SW 1271 (cell line): ENCODE measurements at regions not wholly inside any gene's neighbourhood (a gene's known extent, or its start where the extent isn't known, plus 50 kb on each side); places are given as distances from the start of the nearest gene placed in this dataset.
A peak's percentile ranks its signal among the peaks of the same experiment; 100 is the strongest.
"Not testable (repeated sequence)": the region's sequence is repeated elsewhere in the genome, so short reads cannot be mapped to it uniquely, and the experiment has no call there.

ENCODE experiments used
- DNase-seq, 2 experiments: peaks; one replicate each; lab custom pipeline; 2025; lab: John Stamatoyannopoulos, UW

DNA sequence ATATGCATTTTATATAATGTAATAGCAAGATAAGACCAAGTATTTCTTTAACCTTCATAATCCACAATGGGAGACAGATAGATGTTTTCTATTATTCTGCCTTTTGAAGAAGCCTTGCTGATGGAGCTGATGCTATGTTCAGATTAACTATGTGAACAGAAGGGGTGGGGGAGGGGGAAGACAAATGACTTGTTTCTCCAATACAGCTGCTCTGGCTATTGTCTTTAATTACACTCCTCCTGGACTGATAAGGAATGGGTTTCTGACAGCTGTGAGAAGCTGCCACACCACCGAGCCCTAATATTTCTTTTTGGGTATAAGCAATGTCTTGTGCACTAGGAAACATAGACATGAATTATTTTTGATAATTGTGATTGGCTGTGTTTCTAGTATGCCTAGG lies 62.0 kb downstream of the CAVIN4 start:
- no peak for DNase-seq

DNA sequence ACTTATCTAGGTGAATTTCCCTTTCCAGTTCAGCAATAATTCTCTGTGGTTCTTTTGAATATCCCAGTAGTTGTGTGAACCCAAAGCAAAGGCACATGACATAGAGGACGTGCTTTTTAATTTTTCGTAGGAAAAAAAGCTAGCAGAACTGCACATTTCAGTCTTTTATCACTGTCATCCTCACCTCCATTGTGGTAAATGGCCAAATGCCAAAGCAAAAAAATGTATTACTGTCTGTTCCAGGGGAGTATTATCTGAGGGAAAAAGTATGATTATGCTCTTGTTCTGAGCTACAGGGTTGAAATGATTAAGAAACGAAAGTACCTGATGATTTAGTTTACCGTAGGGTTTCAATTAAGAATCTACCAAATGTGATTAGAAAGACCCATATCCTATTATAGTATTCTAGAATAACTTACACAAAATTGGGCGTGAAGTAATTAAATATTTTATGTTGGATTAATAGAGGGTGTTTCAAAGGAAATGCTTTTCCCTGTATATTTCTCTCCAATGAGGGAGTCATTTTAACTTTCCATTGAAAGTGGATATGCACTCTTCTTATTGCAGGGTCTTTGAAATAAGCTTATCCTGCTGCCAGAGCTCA lies 62.7 kb downstream of the CAVIN4 start:
- DNase-seq = no peak

DNA sequence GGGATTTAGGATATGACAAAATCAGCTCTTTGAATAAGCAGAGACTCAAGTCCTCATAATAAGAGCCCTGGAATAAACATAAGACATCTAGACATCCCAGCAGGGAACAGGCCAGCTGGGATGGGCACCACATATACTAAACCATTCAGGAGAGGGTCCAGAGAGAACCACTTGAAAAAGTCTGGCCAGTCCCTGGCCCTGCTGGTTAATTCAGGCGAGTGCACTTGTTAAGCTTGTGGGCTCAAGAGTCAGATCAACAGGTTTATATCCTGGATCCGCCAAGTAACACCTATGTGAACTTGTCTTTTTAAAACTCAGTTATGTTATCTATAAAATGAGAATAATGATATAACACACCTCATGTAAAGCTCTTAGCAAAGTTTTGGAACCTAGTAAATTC lies 63.3 kb downstream of the CAVIN4 start:
- no peak for DNase-seq

DNA sequence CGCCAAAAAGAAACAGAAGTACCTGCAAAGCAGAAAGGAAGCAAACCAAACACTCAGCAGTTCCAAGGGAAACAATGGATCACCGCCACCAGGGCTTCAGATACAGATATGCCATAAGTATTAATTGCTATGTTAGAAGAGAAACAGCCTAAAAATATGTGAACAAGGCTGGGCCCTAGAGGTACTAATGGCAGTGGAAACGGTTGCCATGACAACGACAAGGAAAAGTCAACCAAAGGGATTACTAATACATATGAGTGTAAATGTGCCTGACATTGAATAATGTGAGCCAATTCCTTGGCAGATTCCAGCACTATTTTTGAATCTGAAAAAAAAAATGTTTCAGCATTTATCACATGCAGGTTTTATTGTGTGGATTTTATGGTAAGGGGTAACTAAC lies 75.0 kb downstream of the CAVIN4 start:
- DNase-seq = no peak

DNA sequence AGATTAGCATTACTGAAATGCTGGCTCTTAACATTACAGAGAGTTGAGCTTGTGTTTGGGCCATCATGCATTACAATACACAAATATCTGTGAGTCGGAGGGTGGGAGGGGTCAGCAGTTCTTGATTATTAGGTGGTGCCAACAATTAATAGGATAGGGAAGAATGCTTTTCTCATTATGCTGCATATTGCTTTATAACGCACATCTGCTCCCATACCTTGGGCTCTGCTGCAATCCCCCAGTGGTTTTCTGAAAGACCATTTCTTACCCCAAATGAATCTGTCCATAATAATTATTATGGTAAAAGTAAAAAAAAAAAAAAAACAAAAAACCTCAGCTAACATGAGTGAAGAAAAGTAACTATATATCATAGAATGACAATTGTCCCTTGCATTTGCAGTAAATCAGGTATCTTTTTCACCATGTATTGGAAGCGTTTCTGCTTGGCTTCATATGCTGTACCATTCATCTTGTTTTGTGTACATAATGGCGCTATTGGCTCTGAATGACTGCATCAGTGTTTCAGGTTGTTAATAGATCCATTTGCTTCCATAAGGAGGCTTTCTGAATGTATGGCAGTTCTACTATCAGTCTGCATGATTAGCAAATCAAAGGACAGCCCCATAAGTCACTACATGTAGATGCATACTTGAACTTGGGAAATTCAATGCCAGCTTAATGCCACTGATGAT lies 75.9 kb downstream of the CAVIN4 start:
- no peak for DNase-seq

DNA sequence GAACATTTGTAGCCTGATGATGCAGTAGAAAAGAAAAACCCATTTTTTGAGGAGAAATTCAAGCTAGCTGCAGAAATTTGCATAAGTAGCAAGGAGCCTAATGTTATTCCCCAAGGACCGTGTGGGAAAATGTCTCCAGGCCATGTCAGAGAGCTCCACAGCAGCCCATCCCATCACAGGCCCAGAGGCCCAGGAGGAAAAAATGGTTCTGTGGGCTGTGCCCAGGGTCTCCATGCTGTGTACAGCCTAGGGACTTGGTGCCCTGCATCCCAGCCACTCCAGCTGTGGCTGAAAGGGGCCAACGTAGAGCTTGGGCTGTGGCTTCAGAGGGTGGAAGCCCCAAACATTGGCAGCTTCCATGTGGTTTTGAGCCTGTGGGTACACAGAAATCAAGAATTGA lies 79.0 kb downstream of the CAVIN4 start:
- DNase-seq = not testable (repeated sequence)

DNA sequence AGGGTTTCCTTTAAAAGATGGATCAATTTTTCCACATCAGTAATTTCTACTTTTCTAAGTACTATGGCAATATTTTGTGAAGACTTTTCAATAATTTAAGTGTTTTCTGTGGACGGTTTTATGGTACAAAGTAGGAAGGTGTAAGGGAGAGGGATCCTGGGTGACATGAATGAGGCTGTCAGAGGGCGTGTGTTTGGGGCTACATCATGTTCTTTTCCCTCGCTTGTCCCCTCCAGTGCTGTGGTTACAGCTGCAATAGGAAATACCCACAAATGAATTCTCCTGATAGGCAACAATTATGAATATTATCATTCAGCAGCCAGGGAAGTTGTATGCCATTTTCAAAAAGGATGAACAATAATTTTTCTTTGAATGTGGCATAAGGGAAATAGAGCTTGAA lies 83.8 kb downstream of the CAVIN4 start:
- DNase-seq = no peak

DNA sequence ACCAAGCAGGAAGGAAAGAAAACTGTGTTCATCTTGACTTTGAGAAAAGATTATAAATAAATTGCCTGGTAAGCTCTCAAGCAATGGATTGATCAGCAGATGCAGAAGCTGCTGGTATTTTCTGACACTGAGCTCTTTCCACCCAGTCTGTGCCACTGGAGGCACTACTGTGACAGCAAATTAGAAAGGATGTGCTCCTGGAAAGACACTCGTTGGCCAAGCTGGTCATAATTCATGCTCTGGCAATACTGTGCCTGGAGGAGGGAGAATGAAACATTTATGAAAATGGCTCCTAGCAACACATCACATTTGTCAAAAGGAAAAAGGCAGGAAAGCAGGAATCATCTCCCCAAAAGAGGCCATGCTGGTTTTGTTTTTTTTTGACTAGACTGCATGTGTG lies 84.2 kb downstream of the CAVIN4 start:
- DNase-seq = no peak

DNA sequence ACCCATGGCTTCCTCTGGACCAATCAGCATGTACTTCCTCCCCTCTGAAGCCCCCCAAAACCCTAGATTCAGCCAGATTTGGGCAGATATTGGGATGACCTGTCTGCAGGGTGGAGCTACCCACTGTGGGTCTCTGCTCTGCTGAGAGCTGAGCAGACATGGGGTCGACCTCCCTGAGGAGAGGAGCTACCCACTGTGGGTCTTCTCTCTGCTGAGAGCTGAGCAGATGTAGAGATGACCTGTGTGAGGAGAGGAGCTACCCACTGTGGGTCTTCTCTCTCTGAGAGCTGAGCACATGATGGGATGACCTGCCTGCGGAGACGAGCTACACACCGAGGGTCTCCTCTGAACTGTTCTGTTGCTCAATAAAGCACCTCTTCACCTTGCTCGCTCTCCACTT lies 89.6 kb downstream of the CAVIN4 start:
- no peak for DNase-seq

DNA sequence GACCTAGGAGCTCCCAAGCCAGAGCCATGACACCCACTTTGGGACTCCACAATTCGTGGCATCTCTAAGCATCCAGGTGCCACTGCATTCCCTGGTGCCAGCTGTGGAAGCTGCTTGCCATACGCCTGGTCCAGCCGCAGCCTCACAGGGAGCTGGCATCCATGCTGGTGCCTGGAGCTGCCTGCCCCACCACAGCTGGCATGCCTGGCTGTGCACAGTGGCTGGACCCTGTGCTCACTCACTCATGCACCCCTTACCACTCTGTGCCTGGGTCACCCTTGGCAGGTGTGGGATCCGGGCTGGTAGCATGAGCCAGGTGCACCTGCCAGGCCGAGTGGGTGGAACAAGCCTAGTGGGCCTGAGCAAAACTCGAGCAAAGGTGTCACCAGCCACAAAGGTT lies 90.1 kb downstream of the CAVIN4 start:
- no peak for DNase-seq

DNA sequence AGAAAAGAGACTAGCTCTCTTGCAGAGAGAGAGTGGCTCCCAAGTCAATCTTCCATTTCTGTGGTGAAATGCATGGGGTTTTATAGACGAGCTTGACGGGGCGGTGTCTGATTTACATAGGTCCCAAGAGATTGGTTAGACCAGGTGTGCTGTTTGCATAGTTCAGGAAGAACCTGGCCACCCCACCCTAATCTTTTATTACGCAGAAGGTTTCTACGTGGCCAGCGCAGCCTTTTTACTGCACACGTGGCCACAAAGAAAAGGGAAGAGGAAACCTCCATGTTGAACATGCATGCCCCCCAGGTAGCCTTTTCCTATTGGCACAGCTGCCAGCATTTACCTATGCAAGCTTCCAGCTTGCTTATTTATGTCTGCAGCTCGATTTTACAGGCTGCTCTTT lies 92.1 kb downstream of the CAVIN4 start:
- DNase-seq = no peak

DNA sequence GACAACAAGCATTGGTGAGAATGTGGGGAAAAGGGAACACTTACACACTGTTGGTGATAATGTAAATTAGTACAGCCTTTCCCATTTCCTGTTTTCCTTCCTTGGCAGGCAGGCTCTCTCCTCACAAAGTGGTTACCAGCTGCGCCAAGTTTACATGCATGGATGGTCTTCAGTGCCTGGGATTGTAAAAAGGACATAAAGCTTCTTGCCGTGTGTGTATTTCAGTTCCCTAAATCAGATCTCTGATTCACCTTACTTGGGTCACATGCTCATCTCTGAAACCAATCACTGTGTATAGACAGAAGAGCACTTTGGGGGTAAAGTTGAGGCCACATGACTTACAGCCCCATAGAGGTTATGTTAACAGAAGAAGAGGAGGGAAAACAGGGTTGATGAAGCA lies 92.8 kb downstream of the CAVIN4 start:
- DNase-seq = no peak

DNA sequence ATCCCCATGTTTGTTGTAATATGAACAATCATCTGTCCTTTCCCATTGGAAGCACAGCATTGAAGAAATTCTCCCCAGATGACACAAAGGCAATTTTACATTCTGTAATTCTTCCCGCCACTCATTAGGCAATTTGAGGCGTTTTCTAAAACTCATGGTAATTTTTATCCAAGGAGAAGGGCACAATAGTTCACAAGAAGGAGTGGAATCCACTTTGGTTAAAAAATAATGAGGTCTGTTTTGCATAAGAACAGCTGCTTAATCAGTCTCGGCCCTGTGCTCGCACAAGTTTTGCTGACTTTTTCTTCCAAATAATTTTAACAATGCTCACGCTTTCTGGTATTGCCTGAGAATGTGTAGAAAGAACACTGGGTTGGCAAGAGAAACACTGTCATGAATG lies 94.0 kb downstream of the CAVIN4 start:
- no peak for DNase-seq

DNA sequence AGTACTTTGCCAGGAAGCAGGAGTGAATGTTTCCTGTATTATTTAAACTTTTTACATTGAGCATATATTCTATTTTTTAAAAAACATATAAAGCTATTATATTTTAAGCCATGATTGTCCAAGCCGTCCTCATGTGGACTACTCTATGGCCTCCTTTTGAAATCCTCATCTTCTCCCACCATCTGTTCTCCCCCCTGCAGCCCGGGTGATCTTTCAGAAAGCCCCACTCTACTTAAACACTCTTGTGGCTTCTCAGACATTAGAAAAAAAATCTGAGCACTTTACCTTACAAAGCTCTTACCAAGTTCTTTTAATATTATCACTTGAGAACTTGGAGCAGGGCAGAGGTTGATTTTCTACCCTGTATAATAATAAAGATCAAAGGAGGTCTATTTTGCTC lies 95.4 kb downstream of the CAVIN4 start:
- DNase-seq = no peak

DNA sequence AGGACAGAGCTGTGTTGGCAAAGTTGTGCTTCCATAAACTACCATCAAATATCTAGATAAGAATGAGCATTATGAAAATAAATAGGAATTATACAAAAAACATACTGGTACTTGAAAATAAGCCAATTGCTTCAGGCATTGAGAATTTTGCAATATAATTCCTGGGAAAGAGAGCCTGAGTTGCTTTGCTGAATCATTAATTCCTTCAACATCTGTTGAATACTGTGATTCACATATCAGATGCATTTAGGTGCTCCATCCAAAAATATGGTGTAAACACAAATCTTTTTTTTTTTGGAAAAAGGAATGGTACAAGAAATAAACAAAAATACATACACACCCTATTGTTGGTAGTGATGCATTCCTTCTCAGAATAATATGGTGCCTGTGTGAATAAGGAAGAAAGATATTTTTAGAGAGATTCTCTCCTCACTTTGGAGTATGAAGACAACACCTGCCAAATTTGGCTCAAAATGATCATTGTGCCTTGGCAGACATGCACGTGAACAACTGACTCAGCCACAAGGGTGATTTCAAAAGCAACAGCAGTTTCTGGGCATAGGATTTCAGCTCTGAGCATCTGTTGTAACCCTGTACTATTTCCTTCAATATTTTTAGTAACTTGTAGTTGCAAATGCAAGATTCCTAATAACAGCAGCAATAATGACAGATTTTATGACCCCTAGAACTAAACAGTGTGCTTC lies 96.7 kb downstream of the CAVIN4 start:
- no peak for DNase-seq

DNA sequence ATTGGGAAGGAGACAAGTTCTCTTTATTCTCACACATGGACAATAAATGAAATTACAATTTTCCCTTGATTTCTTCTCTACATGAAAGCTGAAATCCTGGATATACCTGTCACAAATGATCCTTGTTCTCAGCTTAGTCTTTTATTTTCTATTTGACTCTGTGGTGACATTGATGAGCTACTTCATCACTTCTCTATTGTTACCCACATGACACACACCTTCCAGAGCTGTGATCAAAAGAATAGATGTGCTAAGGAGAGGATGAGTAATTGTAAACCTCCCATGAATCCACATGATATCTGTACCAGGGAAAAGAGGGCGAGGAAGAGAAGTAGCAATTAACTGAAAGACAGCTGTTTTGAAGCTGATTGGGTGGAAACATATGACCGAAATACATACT lies 102.0 kb downstream of the CAVIN4 start:
- no peak for DNase-seq

DNA sequence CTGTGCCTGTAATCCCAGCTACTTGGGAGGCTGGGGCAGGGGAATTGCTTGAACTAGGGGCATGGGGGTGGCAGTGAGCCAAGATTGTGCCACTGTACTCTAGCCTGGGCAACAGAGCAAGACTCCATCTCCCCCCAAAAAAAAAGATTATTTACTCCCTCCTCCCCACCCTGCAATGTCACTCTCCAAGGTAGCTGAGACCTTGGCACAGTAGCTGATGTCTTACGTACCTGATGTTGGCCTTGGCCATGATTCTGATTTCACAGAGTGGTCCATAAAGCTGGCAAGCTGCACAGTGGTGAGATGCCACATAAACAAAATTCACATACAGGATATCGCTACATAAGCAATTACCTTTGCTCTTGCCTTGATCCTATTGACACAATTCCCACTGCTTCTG lies 108.5 kb downstream of the CAVIN4 start:
- no peak for DNase-seq

DNA sequence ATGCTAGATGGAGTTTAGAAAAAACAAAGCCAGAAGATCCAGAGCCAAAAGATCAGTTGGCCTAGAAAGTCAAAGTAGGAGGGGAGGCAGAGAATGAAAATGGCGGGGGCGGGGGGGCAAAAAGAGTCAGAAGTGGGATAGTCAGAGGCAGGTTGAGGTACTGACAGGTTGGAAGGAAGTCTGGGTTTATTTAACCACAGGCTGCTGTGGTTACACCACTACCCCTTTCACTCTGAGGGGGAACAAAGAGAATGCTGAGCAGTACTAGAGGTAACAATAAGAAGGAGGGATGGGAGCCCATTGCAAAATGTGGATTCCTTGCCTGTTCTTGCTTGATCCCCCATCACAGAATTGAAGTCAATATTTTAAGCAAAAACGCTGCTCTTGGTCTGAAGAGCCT lies 111.8 kb downstream of the CAVIN4 start:
- DNase-seq = no peak

DNA sequence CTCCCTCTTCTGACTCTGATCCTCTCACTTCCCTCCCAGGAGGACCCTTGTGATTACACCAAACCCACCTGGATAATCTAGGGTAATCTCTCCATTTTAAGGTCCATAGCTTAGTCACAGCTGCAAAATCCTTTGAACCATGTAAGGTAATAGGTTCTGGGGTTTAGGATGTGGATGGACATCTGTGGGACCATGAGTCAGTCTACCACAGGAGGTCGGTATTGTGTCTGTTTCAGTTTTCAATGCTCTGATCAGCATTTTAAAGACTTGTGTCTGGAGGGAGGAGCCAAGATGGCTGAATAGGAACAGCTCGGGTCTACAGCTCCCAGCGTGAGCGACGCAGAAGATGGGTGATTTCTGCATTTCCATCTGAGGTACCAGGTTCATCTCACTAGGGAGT lies 112.6 kb downstream of the CAVIN4 start:
- no peak for DNase-seq

DNA sequence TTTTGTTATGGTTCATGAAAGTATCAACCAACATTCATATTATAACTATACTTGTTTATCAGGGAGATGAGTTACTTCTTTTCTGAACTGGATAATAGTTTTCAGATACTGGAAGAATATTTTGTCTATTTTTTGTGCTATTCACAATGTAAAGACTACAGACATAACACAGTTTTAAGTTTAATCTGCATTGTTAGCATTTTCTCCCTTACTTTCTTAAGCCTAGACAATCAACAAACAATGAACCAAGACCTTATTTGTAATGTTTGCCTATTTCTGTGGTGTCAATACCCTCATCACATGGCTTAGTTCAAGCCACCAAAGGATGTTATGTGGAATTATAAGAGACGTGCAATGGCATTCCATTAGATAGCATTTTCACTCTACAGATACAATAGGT lies 119.5 kb downstream of the CAVIN4 start:
- no peak for DNase-seq

DNA sequence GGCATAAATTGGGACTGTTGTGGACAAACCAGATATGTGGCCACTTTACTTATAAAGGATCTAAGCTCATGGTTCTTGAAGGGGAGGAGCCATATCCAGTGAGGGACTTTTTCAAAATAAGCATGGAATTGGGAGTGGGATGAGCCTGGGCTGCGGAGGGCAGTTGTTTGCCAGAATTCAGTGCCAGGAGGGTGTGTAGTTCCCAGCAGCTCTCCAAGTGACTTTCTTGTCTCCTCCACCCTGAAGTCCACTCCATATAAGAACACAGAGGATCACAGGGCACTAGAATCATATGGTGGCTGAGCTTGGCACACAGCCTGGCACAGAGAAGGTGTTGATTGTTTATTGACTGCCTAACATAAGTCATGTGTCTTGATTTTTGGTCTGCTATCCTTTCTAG lies 121.1 kb downstream of the CAVIN4 start:
- DNase-seq = no peak

DNA sequence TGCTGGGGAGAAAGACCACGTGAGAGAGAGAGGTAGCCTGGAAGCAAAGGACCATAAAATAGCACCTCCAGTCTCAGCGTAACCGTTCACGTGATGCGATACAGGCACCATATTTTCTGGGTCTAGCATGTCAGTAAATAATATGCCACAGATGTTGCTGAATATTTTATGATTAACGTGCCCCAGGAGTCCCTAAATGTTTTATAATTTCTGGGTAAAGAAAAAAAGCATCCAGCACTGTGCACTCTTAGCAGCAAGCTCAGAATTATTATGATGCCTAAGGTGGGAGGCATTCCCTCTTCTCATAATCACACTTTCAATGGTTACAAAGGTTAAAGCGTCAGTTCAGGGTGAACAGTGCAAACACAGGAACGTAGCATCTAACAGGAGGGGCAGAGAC lies 121.8 kb downstream of the CAVIN4 start:
- DNase-seq = no peak

DNA sequence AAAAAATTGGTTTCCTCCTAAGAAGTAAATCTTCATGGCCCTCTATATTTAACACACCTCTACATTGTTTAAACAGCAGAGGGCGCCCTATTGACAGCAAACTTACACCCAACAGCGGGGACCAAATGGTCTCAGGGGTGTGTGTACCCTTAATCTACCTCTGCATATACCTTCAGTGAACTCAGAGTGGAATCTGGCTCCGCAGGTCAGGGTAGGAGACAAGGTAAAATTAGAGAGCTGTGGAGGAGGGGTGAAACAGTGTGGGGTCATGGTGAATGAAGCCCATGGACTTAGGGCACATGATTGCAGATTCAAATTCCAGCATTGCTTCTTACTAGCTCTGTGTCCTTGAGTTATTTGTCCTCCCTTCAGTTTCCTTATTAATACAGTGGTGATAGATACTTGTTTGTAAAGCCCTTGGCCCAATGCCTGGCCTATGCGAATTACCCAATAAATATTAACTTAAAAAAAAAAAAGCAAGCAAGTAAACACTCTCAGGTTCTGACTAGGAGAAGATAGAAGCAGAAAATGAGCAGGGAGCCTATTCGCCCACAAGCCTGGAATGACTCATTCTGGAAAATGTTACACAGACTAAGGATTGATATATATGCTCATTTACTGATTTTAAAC lies 122.9 kb downstream of the CAVIN4 start:
- peak in 1 of 2 experiments; percentile 36 for DNase-seq
